KMS-11 (cell line): ENCODE measurements at regions not wholly inside any gene's neighbourhood (a gene's known extent, or its start where the extent isn't known, plus 50 kb on each side); places are given as distances from the start of the nearest gene placed in this dataset.

Experiments used
- H2AFZ ChIP-seq: fragments of 200-600 bp; sonication (generic); 2 replicates; pipeline ENCODE4 v1.6.1; 2016; ENCODE audit warnings: antibody characterized with exemption, mixed run types, low read depth
- H3K27ac ChIP-seq: fragments of 200-600 bp; sonication (generic); 2 replicates; pipeline ENCODE4 v1.6.1; 2016; ENCODE audit warnings: mild to moderate bottlenecking, mixed run types
- H3K27me3 ChIP-seq: fragments of 200-600 bp; sonication (generic); 2 replicates; pipeline ENCODE4 v1.6.1; 2017; ENCODE audit warnings: mild to moderate bottlenecking, low read depth, mixed run types, moderate library complexity; ENCODE audit not compliant: insufficient read depth
- H3K36me3 ChIP-seq: fragments of 200-600 bp; sonication (generic); 2 replicates; pipeline ENCODE4 v1.6.1; 2017; ENCODE audit warnings: mild to moderate bottlenecking, mixed run types; ENCODE audit not compliant: insufficient read depth
- H3K4me1 ChIP-seq: fragments of 200-600 bp; sonication (generic); 2 replicates; pipeline ENCODE4 v1.6.1; 2016; ENCODE audit warnings: mild to moderate bottlenecking, low read depth, mixed run types; ENCODE audit not compliant: poor library complexity, severe bottlenecking
- H3K4me2 ChIP-seq: fragments of 200-600 bp; sonication (generic); 2 replicates; pipeline ENCODE4 v1.7.0; 2016; ENCODE audit warnings: mild to moderate bottlenecking, mixed run types
- H3K4me3 ChIP-seq: fragments of 200-600 bp; sonication (generic); IDR thresholded peaks from 2 replicates; pipeline ENCODE4 v1.6.1; 2017; ENCODE audit warnings: low read depth, low read length, mixed read lengths; ENCODE audit not compliant: insufficient read depth
- H3K79me2 ChIP-seq: fragments of 200-600 bp; sonication (generic); 2 replicates; pipeline ENCODE4 v1.6.1; 2016; ENCODE audit warnings: low read depth, mixed run types; ENCODE audit not compliant: insufficient read depth
- H3K9ac ChIP-seq: fragments of 200-600 bp; sonication (generic); 2 replicates; pipeline ENCODE4 v1.6.1; 2016; ENCODE audit warnings: mild to moderate bottlenecking, mixed run types
- H4K20me1 ChIP-seq: fragments of 200-600 bp; sonication (generic); 2 replicates; pipeline ENCODE4 v1.6.1; 2016; ENCODE audit warnings: mild to moderate bottlenecking, mixed run types; ENCODE audit not compliant: insufficient read depth
- CTCF ChIP-seq: fragments of 200-600 bp; sonication (generic); conservative IDR thresholded peaks from 2 replicates; pipeline ENCODE4 v1.6.1; 2017; ENCODE audit warnings: low read depth, mild to moderate bottlenecking, antibody characterized with exemption, low read length, moderate library complexity, mixed read lengths

GRCh38 chr4:112848911-112849310 lies 200.5 kb upstream of the ANK2 start:
- Histone ChIP-seq H3K9ac (no peak overlapping the region), H3K36me3 (no peaks in the 10 kb centered on the region), H3K79me2 (no peaks in the 10 kb centered on the region), H3K27ac (no peak overlapping the region), H3K4me2 (no peak overlapping the region), H3K4me3 (no peak overlapping the region), H2AFZ (no peak overlapping the region), H4K20me1 (no peaks in the 10 kb centered on the region), H3K27me3 (no peaks in the 10 kb centered on the region), H3K4me1 (no peaks in the 10 kb centered on the region)
- TF ChIP-seq CTCF, result no peak

- Histone ChIP-seq H3K27ac (no peak overlapping the region), H2AFZ (no peak overlapping the region), H3K9ac (no peak overlapping the region), H3K4me1 (no peaks in the 10 kb centered on the region), H3K79me2 (no peaks in the 10 kb centered on the region), H3K4me3 (no peak overlapping the region), H4K20me1 (no peaks in the 10 kb centered on the region), H3K27me3 (no peaks in the 10 kb centered on the region), H3K4me2 (no peak overlapping the region), H3K36me3 (no peaks in the 10 kb centered on the region)
- no peak for TF ChIP-seq CTCF
Observed at GRCh38 chr4:112852601-112853000, 196.9 kb upstream of the ANK2 start.

- no peaks in the 10 kb centered on the region for H3K79me2 ChIP-seq
- H3K9ac ChIP-seq, result no peak overlapping the region
- no peak overlapping the region for H3K4me2 ChIP-seq
- no peaks in the 10 kb centered on the region for H3K4me1 ChIP-seq
- no peak overlapping the region for H2AFZ ChIP-seq
- TF ChIP-seq CTCF, result 0 out of 2 replicates have a peak, but pooled peaks have one; percentile 25
- no peaks in the 10 kb centered on the region for H3K36me3 ChIP-seq
- H3K27me3 ChIP-seq, result no peaks in the 10 kb centered on the region
- H4K20me1 ChIP-seq, result no peaks in the 10 kb centered on the region
- no peak overlapping the region for H3K4me3 ChIP-seq
- H3K27ac ChIP-seq, result no peak overlapping the region
Observed at GRCh38 chr4:112853662-112854256, 195.7 kb upstream of the ANK2 start.

GRCh38 chr4:112854420-112854819 lies 195.0 kb upstream of the ANK2 start:
- no peaks in the 10 kb centered on the region for H3K27me3 ChIP-seq
- H3K27ac ChIP-seq, result no peak overlapping the region
- H3K9ac ChIP-seq, result no peak overlapping the region
- no peaks in the 10 kb centered on the region for H4K20me1 ChIP-seq
- no peak overlapping the region for H3K4me2 ChIP-seq
- no peaks in the 10 kb centered on the region for H3K36me3 ChIP-seq
- no peak overlapping the region for H3K4me3 ChIP-seq
- H2AFZ ChIP-seq, result no peak overlapping the region
- no peaks in the 10 kb centered on the region for H3K79me2 ChIP-seq
- no peaks in the 10 kb centered on the region for H3K4me1 ChIP-seq
- TF ChIP-seq CTCF, result no peak
